ENCODE measurements at regions not wholly inside any gene's neighbourhood (a gene's known extent, or its start where the extent isn't known, plus 50 kb on each side); places are given as distances from the start of the nearest gene placed in this dataset.

GRCh38 chr3:163196815-163197374 lies 1700.3 kb downstream of the OTOL1 start (continued):
- TF ChIP-seq, protein P1, sequence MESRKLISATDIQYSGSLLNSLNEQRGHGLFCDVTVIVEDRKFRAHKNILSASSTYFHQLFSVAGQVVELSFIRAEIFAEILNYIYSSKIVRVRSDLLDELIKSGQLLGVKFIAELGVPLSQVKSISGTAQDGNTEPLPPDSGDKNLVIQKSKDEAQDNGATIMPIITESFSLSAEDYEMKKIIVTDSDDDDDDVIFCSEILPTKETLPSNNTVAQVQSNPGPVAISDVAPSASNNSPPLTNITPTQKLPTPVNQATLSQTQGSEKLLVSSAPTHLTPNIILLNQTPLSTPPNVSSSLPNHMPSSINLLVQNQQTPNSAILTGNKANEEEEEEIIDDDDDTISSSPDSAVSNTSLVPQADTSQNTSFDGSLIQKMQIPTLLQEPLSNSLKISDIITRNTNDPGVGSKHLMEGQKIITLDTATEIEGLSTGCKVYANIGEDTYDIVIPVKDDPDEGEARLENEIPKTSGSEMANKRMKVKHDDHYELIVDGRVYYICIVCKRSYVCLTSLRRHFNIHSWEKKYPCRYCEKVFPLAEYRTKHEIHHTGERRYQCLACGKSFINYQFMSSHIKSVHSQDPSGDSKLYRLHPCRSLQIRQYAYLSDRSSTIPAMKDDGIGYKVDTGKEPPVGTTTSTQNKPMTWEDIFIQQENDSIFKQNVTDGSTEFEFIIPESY (IDR thresholded peaks at IDR 0.05; ENCODE audit: extremely low read depth, insufficient replicate concordance, low read length), result no peak
- TF ChIP-seq CBX3 (IDR thresholded peaks at IDR 0.05; ENCODE audit: low read depth) (no peak), EZH2 (IDR thresholded peaks at IDR 0.05) (no peak)
- TF ChIP-seq, protein P2, sequence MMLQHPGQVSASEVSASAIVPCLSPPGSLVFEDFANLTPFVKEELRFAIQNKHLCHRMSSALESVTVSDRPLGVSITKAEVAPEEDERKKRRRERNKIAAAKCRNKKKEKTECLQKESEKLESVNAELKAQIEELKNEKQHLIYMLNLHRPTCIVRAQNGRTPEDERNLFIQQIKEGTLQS (IDR thresholded peaks at IDR 0.05), result no peak

DNA sequence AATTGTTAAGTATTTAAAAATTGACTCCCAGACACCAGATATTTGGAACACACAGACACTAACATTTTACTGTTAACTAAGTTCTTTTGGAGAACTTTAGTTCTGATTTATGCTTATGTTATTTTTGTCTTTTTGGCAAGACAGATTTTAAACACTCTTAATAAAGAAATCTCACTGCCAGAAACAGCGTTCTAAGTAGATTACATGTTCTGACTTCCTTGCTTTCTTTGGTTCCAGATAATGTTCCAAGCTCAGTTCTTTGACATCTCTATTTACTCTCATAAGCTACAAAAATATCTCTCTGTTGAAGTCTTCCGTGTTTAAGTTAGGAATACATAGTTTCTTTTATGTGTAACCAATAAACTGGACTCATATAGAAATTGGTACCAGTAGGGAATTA lies 1699.6 kb downstream of the OTOL1 start:
- Histone ChIP-seq H3K27me3 (ENCODE audit: insufficient read depth, low read length) (no peaks in the 10 kb centered on the region), H3K4me2 (ENCODE audit: low read length) (no peak overlapping the region), H4K20me1 (ENCODE audit: insufficient read depth) (no peaks in the 10 kb centered on the region), H3K4me3 (replicated peaks in 1 of 2; ENCODE audit: low read depth in 1 of 2, low read length in 2 of 2) (no peak overlapping the region), H3K27ac (ENCODE audit: low read depth, low read length) (no peak overlapping the region), H3K36me3 (ENCODE audit: control insufficient read depth in 1 of 2, insufficient read depth in 2 of 2, low read length in 2 of 2) (no peaks in the 10 kb centered on the region), H3K4me1 (ENCODE audit: control insufficient read depth in 1 of 2, insufficient read depth in 2 of 2, low read length in 2 of 2) (no peaks in the 10 kb centered on the region), H3K9ac (ENCODE audit: low read length) (no peak overlapping the region), H2AFZ (ENCODE audit: low read depth, low read length, poor library complexity, severe bottlenecking) (peak overlapping the region; percentile 30), H3K79me2 (ENCODE audit: insufficient read depth, low read length) (no peaks in the 10 kb centered on the region), H3K9me3 (ENCODE audit: control insufficient read depth in 1 of 2, insufficient read depth in 1 of 2, low read depth in 1 of 2, low read length in 2 of 2) (no peaks in the 10 kb centered on the region), H3K9me2 (ENCODE audit: insufficient read depth) (no peaks in the 10 kb centered on the region)
- ATAC-seq (no peak), DNase-seq (ENCODE audit: low read depth, low spot score) (no peak)
- POLR2A ChIA-PET, result no interaction called here
- RAD21 ChIA-PET (ENCODE audit: low non-redundant PET in 1 of 2, low total read pairs in 2 of 2, uncharacterized antibody in 2 of 2, unreplicated experiment in 2 of 2), result no interaction called here
- no peak for TF ChIP-seq RAD21 (IDR thresholded peaks at IDR 0.05; ENCODE audit: low read depth)
- no peak for TF ChIP-seq ELF1 (IDR thresholded peaks at IDR 0.05; ENCODE audit: borderline replicate concordance, low read depth)
- TF ChIP-seq EZH2 (IDR thresholded peaks at IDR 0.05), result no peak
- intact Hi-C loops (cut with micrococcal nuclease), result no loop called here
- CTCF ChIA-PET, result no interaction called here
- BruUV-seq (replicated peaks), result no TSS peak

Data from HCT116 (cell line).